ENCODE measurements at regions not wholly inside any gene's neighbourhood (a gene's known extent, or its start where the extent isn't known, plus 50 kb on each side); places are given as distances from the start of the nearest gene placed in this dataset.

- TF ChIP-seq, protein P1, sequence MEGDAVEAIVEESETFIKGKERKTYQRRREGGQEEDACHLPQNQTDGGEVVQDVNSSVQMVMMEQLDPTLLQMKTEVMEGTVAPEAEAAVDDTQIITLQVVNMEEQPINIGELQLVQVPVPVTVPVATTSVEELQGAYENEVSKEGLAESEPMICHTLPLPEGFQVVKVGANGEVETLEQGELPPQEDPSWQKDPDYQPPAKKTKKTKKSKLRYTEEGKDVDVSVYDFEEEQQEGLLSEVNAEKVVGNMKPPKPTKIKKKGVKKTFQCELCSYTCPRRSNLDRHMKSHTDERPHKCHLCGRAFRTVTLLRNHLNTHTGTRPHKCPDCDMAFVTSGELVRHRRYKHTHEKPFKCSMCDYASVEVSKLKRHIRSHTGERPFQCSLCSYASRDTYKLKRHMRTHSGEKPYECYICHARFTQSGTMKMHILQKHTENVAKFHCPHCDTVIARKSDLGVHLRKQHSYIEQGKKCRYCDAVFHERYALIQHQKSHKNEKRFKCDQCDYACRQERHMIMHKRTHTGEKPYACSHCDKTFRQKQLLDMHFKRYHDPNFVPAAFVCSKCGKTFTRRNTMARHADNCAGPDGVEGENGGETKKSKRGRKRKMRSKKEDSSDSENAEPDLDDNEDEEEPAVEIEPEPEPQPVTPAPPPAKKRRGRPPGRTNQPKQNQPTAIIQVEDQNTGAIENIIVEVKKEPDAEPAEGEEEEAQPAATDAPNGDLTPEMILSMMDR (IDR thresholded peaks at IDR 0.05) = no peak
- TF ChIP-seq POLR2A (IDR thresholded peaks at IDR 0.05) = no peak
These were observed 389.9 kb upstream of the GOT2 start for GRCh38 chr16:59124056-59124455.

All from uterus (tissue), 2 donors.